Neural progenitor cell (in vitro differentiated cells): ENCODE measurements at regions not wholly inside any gene's neighbourhood (a gene's known extent, or its start where the extent isn't known, plus 50 kb on each side); places are given as distances from the start of the nearest gene placed in this dataset.

Source experiments
- DNase-seq: peaks from one replicate; pipeline ENCODE4 v3.0.0-alpha.2; 2016; ENCODE audit warnings: low spot score
- H2AFZ ChIP-seq: fragments of 200-600 bp; sonication (generic); replicated peaks from 2 replicates; pipeline ENCODE4 v1.6.1; 2016; ENCODE audit warnings: antibody characterized with exemption
- H3F3A ChIP-seq: fragments of 200-600 bp; sonication (generic); 2 replicates; pipeline ENCODE4 v1.6.1; 2016; ENCODE audit warnings: antibody characterized with exemption, low read depth
- H3K27ac ChIP-seq: fragments of 200-600 bp; sonication (generic); 2 replicates; pipeline ENCODE4 v1.5.1; 2016; ENCODE audit warnings: mild to moderate bottlenecking
- H3K27me3 ChIP-seq: fragments of 200-600 bp; sonication (generic); 2 replicates; pipeline ENCODE4 v1.6.1; 2016; ENCODE audit warnings: mild to moderate bottlenecking, moderate library complexity
- H3K36me3 ChIP-seq: fragments of 200-600 bp; sonication (generic); 2 replicates; pipeline ENCODE4 v1.5.1; 2016
- H3K4me1 ChIP-seq: fragments of 200-600 bp; sonication (generic); 2 replicates; pipeline ENCODE4 v1.6.1; 2016; ENCODE audit warnings: mixed run types
- H3K4me2 ChIP-seq: fragments of 200-600 bp; sonication (generic); 2 replicates; pipeline ENCODE4 v1.6.1; 2016
- H3K4me3 ChIP-seq: fragments of 200-600 bp; sonication (generic); 2 replicates; pipeline ENCODE4 v1.5.1; 2016
- H3K79me2 ChIP-seq: fragments of 200-600 bp; sonication (generic); 2 replicates; pipeline ENCODE4 v1.6.1; 2016; ENCODE audit warnings: low read depth
- H3K9ac ChIP-seq: fragments of 200-600 bp; sonication (generic); 2 replicates; pipeline ENCODE4 v1.6.1; 2016
- H3K9me3 ChIP-seq: fragments of 200-600 bp; sonication (generic); 2 replicates; pipeline ENCODE4 v1.5.1; 2016; ENCODE audit warnings: low read depth
- H4K20me1 ChIP-seq: fragments of 200-600 bp; sonication (generic); 2 replicates; pipeline ENCODE4 v1.6.1; 2016; ENCODE audit warnings: low read depth
- H3K27ac Mint-ChIP-seq: 3 replicates; pipeline ENCODE4 v1.8.0; 2021; ENCODE audit warnings: mixed read lengths
- H3K27me3 Mint-ChIP-seq: 2 replicates; pipeline ENCODE4 v1.8.0; 2022; ENCODE audit warnings: low read depth, mild to moderate bottlenecking, inconsistent platforms, moderate library complexity, mixed read lengths; ENCODE audit not compliant: insufficient read depth
- H3K36me3 Mint-ChIP-seq: 3 replicates; pipeline ENCODE4 v1.8.0; 2021; ENCODE audit warnings: mixed read lengths
- H3K4me1 Mint-ChIP-seq: 3 replicates; pipeline ENCODE4 v1.8.0; 2021; ENCODE audit warnings: mixed read lengths
- H3K4me3 Mint-ChIP-seq: 3 replicates; pipeline ENCODE4 v1.8.0; 2021; ENCODE audit warnings: mild to moderate bottlenecking, moderate library complexity, mixed read lengths
- H3K9me3 Mint-ChIP-seq: 3 replicates; pipeline ENCODE4 v1.8.0; 2020; ENCODE audit warnings: mixed read lengths
- CTCF ChIP-seq: fragments of 200-600 bp; sonication (generic); IDR thresholded peaks from 2 replicates; pipeline ENCODE4 v1.5.1; 2017; ENCODE audit warnings: antibody characterized with exemption, mild to moderate bottlenecking
- EZH2 ChIP-seq: fragments of 200-600 bp; sonication (generic); IDR thresholded peaks from 2 replicates; pipeline ENCODE4 v1.6.1; 2017; ENCODE audit warnings: antibody characterized with exemption, mild to moderate bottlenecking, moderate library complexity
- EZH2phosphoT487 ChIP-seq: fragments of 200-600 bp; sonication (generic); IDR thresholded peaks from 2 replicates; pipeline ENCODE4 v1.6.1; 2017; ENCODE audit warnings: antibody characterized with exemption

DNA sequence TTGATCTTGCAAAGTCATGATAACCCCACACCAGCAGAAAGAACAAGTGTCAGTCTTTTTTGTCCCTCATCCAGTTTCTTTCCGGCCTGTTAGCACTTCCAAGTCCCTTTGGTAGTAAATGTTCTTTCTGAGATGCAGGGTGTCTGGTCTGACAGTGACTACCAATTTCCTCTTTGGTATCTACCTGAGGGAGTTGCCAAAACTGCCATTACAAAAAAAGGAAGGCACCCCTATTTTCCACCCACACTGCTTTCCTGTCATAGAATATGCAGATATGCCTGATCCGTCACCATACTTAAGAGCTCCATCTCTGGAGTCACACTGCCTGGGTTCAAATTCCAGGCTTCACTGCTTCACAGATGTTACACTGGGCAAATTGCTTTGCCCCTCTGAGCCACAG is 72.4 kb downstream of the ZNF281 start:
- no peaks in the 10 kb centered on the region for H3K4me1 ChIP-seq
- no peak for DNase-seq
- H4K20me1 ChIP-seq = no peaks in the 10 kb centered on the region
- H3K27ac Mint-ChIP-seq = peak overlapping the region; percentile 26
- TF ChIP-seq CTCF (no peak), EZH2 (no peak), EZH2phosphoT487 (no peak)
- H3K9me3 ChIP-seq = no peaks in the 10 kb centered on the region
- no peaks in the 10 kb centered on the region for H3K36me3 Mint-ChIP-seq
- H3K9me3 Mint-ChIP-seq = no peaks in the 10 kb centered on the region
- no peak overlapping the region for H3K4me2 ChIP-seq
- H3K36me3 ChIP-seq = no peaks in the 10 kb centered on the region
- H3K4me3 ChIP-seq = no peak overlapping the region
- H3K9ac ChIP-seq = no peak overlapping the region
- H3K4me1 Mint-ChIP-seq = peaks cover 5% of the 10 kb centered on the region
- no peaks in the 10 kb centered on the region for H3K27me3 ChIP-seq
- no peak overlapping the region for H3K27ac ChIP-seq
- H3K27me3 Mint-ChIP-seq = peaks cover 2% of the 10 kb centered on the region
- H3F3A ChIP-seq = no peaks in the 10 kb centered on the region
- H3K79me2 ChIP-seq = no peaks in the 10 kb centered on the region
- no peak overlapping the region for H3K4me3 Mint-ChIP-seq
- H2AFZ ChIP-seq = no peak overlapping the region

- Histone ChIP-seq H3K4me2 (no peak overlapping the region), H3F3A (no peaks in the 10 kb centered on the region), H3K27me3 (no peaks in the 10 kb centered on the region), H4K20me1 (no peaks in the 10 kb centered on the region), H3K9me3 (no peaks in the 10 kb centered on the region), H3K9ac (no peak overlapping the region), H3K36me3 (no peaks in the 10 kb centered on the region), H3K4me3 (no peak overlapping the region), H3K4me1 (no peaks in the 10 kb centered on the region), H3K27ac (no peak overlapping the region), H2AFZ (no peak overlapping the region), H3K79me2 (no peaks in the 10 kb centered on the region)
- no peaks in the 10 kb centered on the region for H3K9me3 Mint-ChIP-seq
- no peak for TF ChIP-seq EZH2phosphoT487
- no peak for TF ChIP-seq EZH2
- DNase-seq = no peak
- peaks cover 5% of the 10 kb centered on the region for H3K4me1 Mint-ChIP-seq
- peaks cover 2% of the 10 kb centered on the region for H3K27me3 Mint-ChIP-seq
- H3K36me3 Mint-ChIP-seq = no peaks in the 10 kb centered on the region
- H3K27ac Mint-ChIP-seq = peak overlapping the region; percentile 19
- no peak overlapping the region for H3K4me3 Mint-ChIP-seq
Observed at GRCh38 chr1:200336901-200337391, 72.9 kb downstream of the ZNF281 start.

DNA sequence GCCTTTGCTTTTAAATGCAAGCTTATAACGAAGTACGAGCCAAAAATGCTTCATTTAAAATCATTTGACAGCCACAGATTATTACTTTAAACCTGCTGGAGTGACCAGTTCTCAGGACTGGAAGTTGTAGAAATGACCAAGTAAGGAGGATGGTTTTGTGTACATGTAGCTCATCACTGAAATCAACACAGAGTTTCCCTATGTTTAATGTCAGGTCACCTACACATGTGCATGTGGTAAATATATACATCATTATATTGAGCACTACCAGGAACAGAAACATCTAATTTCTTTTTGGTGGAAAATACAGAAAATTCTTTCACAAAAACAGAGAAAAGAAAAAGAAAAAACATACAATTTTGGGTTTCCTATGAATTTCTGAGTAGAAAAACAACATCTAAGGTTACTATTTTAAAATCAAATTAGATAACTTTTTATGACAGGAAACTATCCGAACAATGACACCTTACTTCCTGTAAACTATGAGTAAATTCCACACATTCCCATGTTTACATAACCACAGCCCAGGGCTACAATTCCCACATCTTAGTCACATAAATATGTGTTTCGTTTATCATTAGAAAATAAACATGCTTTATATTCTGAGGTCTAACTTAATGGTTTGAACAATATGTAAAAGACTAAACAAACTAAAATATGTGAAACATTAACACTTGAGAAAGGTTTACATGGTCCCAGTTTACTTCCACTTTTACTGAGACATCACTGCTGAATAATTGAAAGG is 73.6 kb downstream of the ZNF281 start:
- H2AFZ ChIP-seq = no peak overlapping the region
- no peak overlapping the region for H3K4me3 ChIP-seq
- Mint-ChIP-seq H3K27ac (no peak overlapping the region), H3K4me1 (peaks cover 9% of the 10 kb centered on the region), H3K4me3 (no peak overlapping the region), H3K9me3 (no peaks in the 10 kb centered on the region), H3K27me3 (peaks cover 2% of the 10 kb centered on the region), H3K36me3 (no peaks in the 10 kb centered on the region)
- H3K9me3 ChIP-seq = no peaks in the 10 kb centered on the region
- H3F3A ChIP-seq = no peaks in the 10 kb centered on the region
- H3K27me3 ChIP-seq = peaks cover 5% of the 10 kb centered on the region
- no peak overlapping the region for H3K27ac ChIP-seq
- no peak overlapping the region for H3K4me2 ChIP-seq
- no peak for DNase-seq
- no peak for TF ChIP-seq EZH2
- no peak for TF ChIP-seq CTCF
- no peak for TF ChIP-seq EZH2phosphoT487
- no peaks in the 10 kb centered on the region for H3K36me3 ChIP-seq
- H3K9ac ChIP-seq = no peak overlapping the region
- H4K20me1 ChIP-seq = no peaks in the 10 kb centered on the region
- H3K79me2 ChIP-seq = no peaks in the 10 kb centered on the region
- H3K4me1 ChIP-seq = peaks cover 3% of the 10 kb centered on the region

GRCh38 chr1:200334661-200335256 is 75.1 kb downstream of the ZNF281 start:
- H3K4me3 Mint-ChIP-seq = no peak overlapping the region
- H3F3A ChIP-seq = no peaks in the 10 kb centered on the region
- peaks cover 4% of the 10 kb centered on the region for H3K27me3 Mint-ChIP-seq
- peaks cover 18% of the 10 kb centered on the region for H3K4me1 Mint-ChIP-seq
- H3K4me1 ChIP-seq = peaks cover 15% of the 10 kb centered on the region
- no peak overlapping the region for H3K27ac ChIP-seq
- no peak overlapping the region for H2AFZ ChIP-seq
- no peaks in the 10 kb centered on the region for H3K36me3 ChIP-seq
- no peaks in the 10 kb centered on the region for H4K20me1 ChIP-seq
- no peaks in the 10 kb centered on the region for H3K9me3 ChIP-seq
- no peaks in the 10 kb centered on the region for H3K79me2 ChIP-seq
- H3K4me2 ChIP-seq = no peak overlapping the region
- H3K27me3 ChIP-seq = peaks cover 13% of the 10 kb centered on the region
- no peak for DNase-seq
- H3K36me3 Mint-ChIP-seq = no peaks in the 10 kb centered on the region
- no peaks in the 10 kb centered on the region for H3K9me3 Mint-ChIP-seq
- TF ChIP-seq EZH2phosphoT487 (no peak), CTCF (no peak), EZH2 (no peak)
- H3K4me3 ChIP-seq = no peak overlapping the region
- no peak overlapping the region for H3K9ac ChIP-seq
- no peak overlapping the region for H3K27ac Mint-ChIP-seq
